Large intestine (tissue), 3 donors: ENCODE measurements at regions not wholly inside any gene's neighbourhood (a gene's known extent, or its start where the extent isn't known, plus 50 kb on each side); places are given as distances from the start of the nearest gene placed in this dataset.
A peak's percentile ranks its signal among the peaks of the same experiment; 100 is the strongest.

Experiments used
- DNase-seq, 2 donors: peaks; one replicate each; pipeline versions ENCODE4 v3.0.0 to v3.0.0-alpha.2; 2013
- H3K27ac ChIP-seq: one replicate; pipeline ENCODE4 v1.5.1; 2013; ENCODE audit warnings: low read length
- H3K27me3 ChIP-seq: 2 replicates; pipeline ENCODE4 v1.6.1; 2013; ENCODE audit warnings: low read length; ENCODE audit not compliant: control insufficient read depth, insufficient read depth
- H3K36me3 ChIP-seq: 2 replicates; pipeline ENCODE4 v1.6.1; 2013; ENCODE audit warnings: low read length; ENCODE audit not compliant: control insufficient read depth, insufficient read depth
- H3K4me1 ChIP-seq: one replicate; pipeline ENCODE4 v1.6.1; 2013; ENCODE audit warnings: low read length; ENCODE audit not compliant: control insufficient read depth, insufficient read depth
- H3K4me3 ChIP-seq: one replicate; pipeline ENCODE4 v1.5.1; 2013; ENCODE audit warnings: low read length
- H3K9me3 ChIP-seq: one replicate; pipeline ENCODE4 v1.6.1; 2013; ENCODE audit warnings: mild to moderate bottlenecking, low read depth, low read length, moderate library complexity; ENCODE audit not compliant: control insufficient read depth
- WGBS: methylation state at CpG from one replicate; pipeline ENCODE4 v1.1.5; 2013; ENCODE audit warnings: low lambda C conversion rate; ENCODE audit not compliant: insufficient coverage; 5-methylcytosine and 5-hydroxymethylcytosine counted together

DNA sequence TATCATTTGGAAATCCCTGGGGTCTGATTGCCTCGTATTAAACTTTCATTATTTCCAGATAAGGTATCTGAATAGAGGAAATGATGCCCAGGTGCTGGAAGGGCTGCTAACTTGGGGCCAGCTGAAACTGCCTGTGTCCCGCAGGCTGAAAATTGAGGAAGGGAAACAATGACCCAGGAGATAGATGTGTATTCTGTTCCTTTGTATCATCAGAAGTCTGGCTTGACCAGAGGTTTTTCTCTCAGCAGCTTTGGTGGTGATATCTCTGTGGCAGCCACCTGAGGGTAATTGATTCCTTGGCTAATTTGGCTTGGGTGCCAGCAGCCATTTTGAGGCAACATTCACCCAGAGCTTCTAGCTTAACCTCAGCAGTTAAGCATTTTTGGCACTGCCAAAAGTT, 90.0 kb upstream of the STT3B start:
- no peaks in the 10 kb centered on the region for H3K9me3 ChIP-seq
- no peak for DNase-seq
- H3K27ac ChIP-seq = no peak overlapping the region
- WGBS = no CpG with 5 or more reads among the region's 2 CpGs
- H3K4me1 ChIP-seq = no peaks in the 10 kb centered on the region
- no peaks in the 10 kb centered on the region for H3K36me3 ChIP-seq
- no peak overlapping the region for H3K4me3 ChIP-seq
- H3K27me3 ChIP-seq = no peaks in the 10 kb centered on the region

DNA sequence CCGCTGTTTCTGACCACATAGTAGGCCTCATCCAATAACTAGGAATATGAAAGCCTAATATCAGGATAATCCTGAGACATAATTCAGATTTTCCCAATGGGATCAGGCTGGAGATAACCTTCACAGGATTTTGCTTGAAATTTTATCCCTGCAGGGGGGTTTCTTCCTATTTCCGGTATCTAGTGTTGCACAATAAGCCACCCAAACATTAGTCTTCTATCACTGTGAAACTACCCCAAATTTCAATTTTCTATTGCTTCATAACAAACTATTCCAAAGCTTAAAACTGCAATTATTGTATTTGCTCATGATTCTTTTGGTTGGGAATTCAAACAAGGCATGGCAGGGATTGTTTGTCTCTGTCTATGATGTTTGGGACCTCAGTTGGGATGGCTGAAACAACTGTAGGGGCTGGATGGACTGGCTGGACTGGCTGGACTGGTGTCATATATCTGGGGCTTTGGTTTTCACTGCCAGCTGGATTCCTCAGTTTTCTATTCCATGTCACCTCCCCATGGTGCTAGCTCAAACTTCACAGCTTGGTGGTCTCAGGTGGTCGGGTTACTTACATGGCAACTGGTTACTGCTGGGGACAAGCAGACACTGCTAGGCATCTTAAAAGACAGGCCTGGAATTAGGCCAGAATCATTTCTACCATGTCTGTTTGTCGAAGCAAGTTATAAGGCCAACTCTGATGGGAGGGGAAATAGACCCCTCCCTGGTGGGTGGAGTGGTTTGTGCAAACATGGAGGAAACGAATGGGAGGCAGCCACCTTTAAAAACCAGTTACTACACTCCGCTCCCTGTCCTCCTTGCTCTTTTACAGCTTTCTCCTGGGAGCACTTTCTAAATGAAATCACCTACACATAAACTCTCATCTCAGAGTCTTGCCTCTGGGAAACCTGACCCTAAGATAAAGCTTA, 88.2 kb upstream of the STT3B start:
- DNase-seq = no peak
- no peak overlapping the region for H3K4me3 ChIP-seq
- H3K4me1 ChIP-seq = no peaks in the 10 kb centered on the region
- peaks cover 4% of the 10 kb centered on the region for H3K9me3 ChIP-seq
- 80% methylated on average over 1 of the region's 6 CpGs for WGBS
- no peaks in the 10 kb centered on the region for H3K36me3 ChIP-seq
- H3K27ac ChIP-seq = no peak overlapping the region
- H3K27me3 ChIP-seq = no peaks in the 10 kb centered on the region

DNA sequence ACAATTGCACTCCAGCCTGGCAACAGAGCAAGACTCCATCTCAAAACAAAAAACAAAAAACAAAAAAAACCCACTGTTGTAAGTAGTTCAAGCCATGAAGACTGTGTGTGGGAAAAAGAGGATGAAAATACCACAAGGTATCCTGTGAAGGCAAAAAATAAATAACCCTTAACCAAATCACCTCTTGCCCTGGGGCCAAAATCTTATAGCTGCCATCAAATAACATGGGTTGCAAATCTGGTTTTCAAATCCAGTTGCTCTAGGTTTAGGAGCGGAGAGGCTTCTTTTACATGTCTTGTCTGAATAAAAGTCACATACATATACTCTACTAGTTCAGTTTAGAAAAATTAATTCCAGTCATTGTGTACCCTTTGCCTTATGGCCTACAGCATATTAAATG, 87.0 kb upstream of the STT3B start:
- no peaks in the 10 kb centered on the region for H3K36me3 ChIP-seq
- WGBS = 100% methylated on average over 1 of the region's 1 CpG
- no peak overlapping the region for H3K27ac ChIP-seq
- no peaks in the 10 kb centered on the region for H3K4me1 ChIP-seq
- DNase-seq = no peak
- H3K4me3 ChIP-seq = no peak overlapping the region
- H3K9me3 ChIP-seq = peaks cover 4% of the 10 kb centered on the region
- H3K27me3 ChIP-seq = no peaks in the 10 kb centered on the region

DNA sequence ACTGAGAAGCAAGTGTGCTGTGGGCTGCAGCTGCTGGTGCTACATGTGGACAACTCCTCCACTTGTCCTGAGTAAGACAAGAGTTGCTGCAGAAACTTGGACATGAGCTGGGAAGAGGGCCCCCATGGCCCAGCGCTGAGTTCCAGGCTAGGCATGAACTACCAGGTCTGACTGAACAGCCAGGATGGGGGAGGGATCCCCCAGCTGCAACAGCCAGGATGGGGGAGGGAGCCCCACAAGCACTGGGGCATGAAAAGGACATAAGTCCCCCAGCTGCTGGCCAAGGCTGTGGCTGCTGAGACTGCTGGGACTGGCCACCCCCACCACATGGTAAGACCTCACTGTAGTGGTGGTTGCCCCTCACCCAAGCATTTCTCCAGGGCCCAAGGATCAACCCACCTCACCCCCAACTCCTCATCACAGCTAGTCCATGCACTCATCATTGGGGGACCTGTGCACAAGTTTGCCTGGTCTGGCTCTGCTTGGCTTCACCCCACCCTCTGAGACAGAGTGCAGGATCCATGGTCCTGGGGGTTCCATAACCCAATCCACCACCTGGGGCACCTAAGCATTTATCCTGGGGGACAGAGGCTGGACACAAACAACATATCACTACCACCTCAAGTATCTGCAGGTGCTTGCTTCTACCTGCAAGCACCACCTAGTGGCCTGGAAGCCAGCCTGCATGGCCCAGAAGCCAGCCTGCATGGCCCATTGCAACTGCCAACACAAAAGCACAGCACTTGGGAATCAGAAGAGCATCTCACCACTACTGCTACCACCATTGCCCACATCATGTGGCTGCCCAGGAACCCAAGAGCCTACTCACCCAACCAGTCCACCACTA, 84.5 kb upstream of the STT3B start:
- peak; percentile 8 to 20 for DNase-seq
- H3K4me1 ChIP-seq = no peaks in the 10 kb centered on the region
- H3K36me3 ChIP-seq = no peaks in the 10 kb centered on the region
- no peak overlapping the region for H3K27ac ChIP-seq
- H3K27me3 ChIP-seq = no peaks in the 10 kb centered on the region
- H3K9me3 ChIP-seq = peaks cover 4% of the 10 kb centered on the region
- WGBS = no CpG with 5 or more reads among the region's 1 CpG
- no peak overlapping the region for H3K4me3 ChIP-seq

DNA sequence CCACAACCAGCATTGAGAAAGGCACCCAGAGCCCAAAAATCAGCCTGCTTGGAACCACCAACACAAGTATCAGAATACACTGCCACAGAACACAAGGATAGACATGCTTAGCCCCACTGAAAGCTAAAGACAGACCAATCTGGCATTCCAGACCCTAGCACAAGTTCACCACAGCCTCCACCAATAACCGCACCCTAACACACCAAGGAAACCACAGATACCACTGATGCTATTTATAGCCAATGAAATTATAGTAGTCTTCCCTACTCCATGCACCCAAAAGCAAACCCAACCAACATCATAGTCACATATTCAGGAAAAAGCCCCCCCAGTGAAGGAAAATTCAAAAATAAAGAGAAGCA, 83.9 kb upstream of the STT3B start:
- WGBS = no CpG with 5 or more reads among the region's 1 CpG
- H3K36me3 ChIP-seq = no peaks in the 10 kb centered on the region
- H3K4me3 ChIP-seq = no peak overlapping the region
- H3K27me3 ChIP-seq = no peaks in the 10 kb centered on the region
- H3K9me3 ChIP-seq = peaks cover 4% of the 10 kb centered on the region
- no peak for DNase-seq
- no peak overlapping the region for H3K27ac ChIP-seq
- no peaks in the 10 kb centered on the region for H3K4me1 ChIP-seq

DNA sequence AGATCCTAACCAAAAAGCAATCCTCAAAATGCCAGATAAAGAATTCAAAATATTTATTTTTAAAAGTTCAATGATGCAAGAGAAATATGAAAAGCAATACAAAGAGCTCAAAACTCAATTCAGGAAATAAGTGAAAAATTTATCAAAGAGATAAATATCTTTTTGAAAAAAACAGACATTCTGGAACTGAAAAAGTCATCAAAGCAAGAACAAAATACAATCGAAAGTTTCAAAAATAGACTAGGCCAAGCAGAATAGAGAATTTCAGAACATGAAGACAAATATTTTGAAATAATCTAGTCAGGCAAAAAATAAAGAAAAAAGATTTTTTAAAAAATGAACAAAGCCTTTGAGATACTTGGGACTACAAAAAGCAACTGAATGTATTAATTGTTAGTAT, 83.4 kb upstream of the STT3B start:
- DNase-seq = no peak
- H3K27ac ChIP-seq = no peak overlapping the region
- H3K36me3 ChIP-seq = no peaks in the 10 kb centered on the region
- no peaks in the 10 kb centered on the region for H3K4me1 ChIP-seq
- WGBS = 100% methylated on average over 1 of the region's 1 CpG
- H3K4me3 ChIP-seq = no peak overlapping the region
- peaks cover 4% of the 10 kb centered on the region for H3K9me3 ChIP-seq
- no peaks in the 10 kb centered on the region for H3K27me3 ChIP-seq

DNA sequence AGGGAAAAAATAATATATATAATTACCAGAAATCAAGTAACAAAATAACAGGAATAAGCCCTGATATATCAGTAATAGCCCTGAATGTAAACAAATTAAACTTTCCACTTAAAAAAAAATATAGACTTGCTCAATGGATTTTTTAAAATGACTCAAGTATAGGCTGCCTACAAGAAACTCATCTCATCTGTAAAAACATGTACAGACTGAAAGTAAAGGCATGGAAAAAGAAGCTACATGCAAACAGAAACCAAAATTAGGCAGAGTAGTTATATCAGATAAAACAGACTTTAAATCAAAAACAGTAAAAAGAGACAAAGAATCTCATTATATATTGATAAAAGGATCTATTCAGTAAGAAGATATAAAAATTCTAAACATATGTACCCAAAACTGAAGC, 82.4 kb upstream of the STT3B start:
- peaks cover 4% of the 10 kb centered on the region for H3K9me3 ChIP-seq
- no peaks in the 10 kb centered on the region for H3K4me1 ChIP-seq
- DNase-seq = no peak
- H3K4me3 ChIP-seq = no peak overlapping the region
- no peaks in the 10 kb centered on the region for H3K27me3 ChIP-seq
- no peak overlapping the region for H3K27ac ChIP-seq
- H3K36me3 ChIP-seq = no peaks in the 10 kb centered on the region

DNA sequence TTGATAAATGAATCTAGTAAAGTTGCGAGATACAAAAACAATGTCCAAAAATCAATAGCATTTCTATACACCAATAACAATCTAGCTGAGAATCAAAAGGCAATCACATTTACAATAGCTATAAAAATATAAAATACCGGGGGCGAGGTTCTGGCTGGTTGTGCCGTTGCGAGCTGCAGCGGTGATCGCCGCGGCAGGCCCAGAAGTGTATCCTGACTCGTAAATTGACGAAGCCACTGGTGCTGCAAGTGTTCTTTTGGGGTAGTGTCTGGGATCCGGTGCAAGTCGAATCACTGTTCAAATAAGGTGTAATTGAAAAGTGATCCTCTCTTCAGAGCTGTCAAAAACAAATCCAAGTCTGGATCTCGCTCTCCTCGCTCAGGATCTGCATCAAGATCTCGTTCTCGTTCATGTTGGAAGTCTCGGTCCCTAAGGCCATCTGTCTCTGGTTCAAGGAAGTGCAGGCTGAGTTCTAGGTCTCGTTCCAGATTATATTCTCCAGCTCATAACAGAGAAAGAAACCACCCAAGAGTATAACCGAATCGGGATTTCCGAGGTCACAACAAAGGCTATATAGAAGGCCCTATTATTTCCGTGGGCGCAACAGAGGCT, 80.1 kb upstream of the STT3B start:
- WGBS = no CpG with 5 or more reads among the region's 24 CpGs
- H3K4me3 ChIP-seq = no peak overlapping the region
- no peak for DNase-seq
- H3K27ac ChIP-seq = no peak overlapping the region
- H3K27me3 ChIP-seq = no peaks in the 10 kb centered on the region
- H3K36me3 ChIP-seq = no peaks in the 10 kb centered on the region
- peaks cover 4% of the 10 kb centered on the region for H3K9me3 ChIP-seq
- H3K4me1 ChIP-seq = no peaks in the 10 kb centered on the region

DNA sequence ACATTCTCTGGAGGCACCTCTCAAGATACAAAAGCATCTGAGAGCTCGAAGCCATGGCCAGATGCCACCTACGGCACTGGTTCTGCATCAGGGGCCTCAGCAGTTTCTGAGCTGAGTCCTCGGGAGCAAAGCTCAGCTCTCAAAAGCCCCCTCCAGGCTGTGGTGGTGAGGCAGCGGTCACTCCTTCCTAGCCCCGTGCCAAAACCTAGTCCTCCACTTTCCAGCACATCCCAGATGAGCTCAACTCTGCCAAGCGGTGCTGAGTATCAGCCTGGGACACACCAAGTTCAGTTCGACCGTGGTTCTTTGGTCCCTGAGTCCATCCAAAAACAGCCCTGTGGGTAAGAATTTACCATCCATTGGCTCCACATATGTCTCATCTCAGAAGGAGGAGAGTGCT, 79.3 kb upstream of the STT3B start:
- DNase-seq = no peak
- Histone ChIP-seq H3K9me3 (peaks cover 4% of the 10 kb centered on the region), H3K27me3 (no peaks in the 10 kb centered on the region), H3K4me1 (no peaks in the 10 kb centered on the region), H3K27ac (no peak overlapping the region), H3K4me3 (no peak overlapping the region), H3K36me3 (no peaks in the 10 kb centered on the region)
- WGBS = no CpG with 5 or more reads among the region's 8 CpGs

DNA sequence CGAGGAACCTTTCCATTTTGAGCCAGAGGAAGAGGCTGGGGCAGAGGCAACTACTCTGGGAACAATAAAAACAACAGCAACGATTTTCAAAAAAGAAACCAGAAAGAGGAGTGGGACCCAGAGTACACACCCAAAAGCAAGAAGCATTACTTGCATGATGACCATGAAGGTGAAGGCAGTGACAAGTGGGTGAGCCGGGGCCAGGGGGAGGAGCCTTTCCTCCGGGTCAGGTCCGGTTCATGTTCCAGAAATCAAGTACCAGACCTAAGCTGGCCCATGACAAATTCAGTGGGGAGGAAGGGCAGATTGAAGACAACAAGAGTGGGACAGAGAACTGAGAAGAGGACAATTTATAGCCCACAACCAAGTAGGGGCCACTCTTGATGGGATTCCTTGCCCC, 77.2 kb upstream of the STT3B start:
- Histone ChIP-seq H3K36me3 (no peaks in the 10 kb centered on the region), H3K4me3 (no peak overlapping the region), H3K9me3 (no peaks in the 10 kb centered on the region), H3K4me1 (no peaks in the 10 kb centered on the region), H3K27me3 (no peaks in the 10 kb centered on the region), H3K27ac (no peak overlapping the region)
- DNase-seq = no peak
- WGBS = 100% methylated on average over 1 of the region's 5 CpGs
